ENCODE measurements at regions not wholly inside any gene's neighbourhood (a gene's known extent, or its start where the extent isn't known, plus 50 kb on each side); places are given as distances from the start of the nearest gene placed in this dataset.
A peak's percentile ranks its signal among the peaks of the same experiment; 100 is the strongest.

DNA sequence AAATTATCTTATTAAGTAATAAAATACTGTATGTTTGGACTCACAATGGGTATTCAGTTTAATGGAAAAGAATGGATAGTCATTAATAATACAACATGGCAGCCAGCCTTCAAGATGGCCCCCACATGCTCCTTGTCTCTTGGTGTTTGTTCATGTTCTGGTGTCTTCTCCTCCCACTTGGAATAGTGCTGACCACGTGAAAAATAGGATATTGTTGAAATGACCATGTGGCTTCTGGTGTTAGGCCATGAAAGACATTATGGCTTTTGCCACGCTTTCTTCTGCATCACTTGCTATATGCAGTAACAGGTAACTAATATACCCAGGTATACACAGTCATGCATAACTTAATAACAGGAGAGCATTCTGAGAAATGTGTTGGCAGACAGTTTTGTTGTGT lies 341.0 kb downstream of the KCNJ2 start:
- H3K56ac ChIP-seq (ENCODE audit: extremely low read depth, insufficient read depth, low read length) = no peak overlapping the region
- H3K18ac ChIP-seq (ENCODE audit: low read depth, low read length) = no peak overlapping the region
- H3K27ac ChIP-seq (ENCODE audit: insufficient read depth, low read length) = no peak overlapping the region
- BruUV-seq (replicated peaks) = no TSS peak
- H4K91ac ChIP-seq (ENCODE audit: insufficient read depth, low read depth, low read length) = no peak overlapping the region
- no peak overlapping the region for H2BK5ac ChIP-seq (ENCODE audit: low read depth, low read length, poor library complexity, severe bottlenecking)
- in situ Hi-C loops (cut with MboI; ENCODE audit: low sequenced_read_pairs) (no loop called here), dilution Hi-C loops (cut with HindIII; ENCODE audit: low sequenced_read_pairs, unreplicated experiment) (no loop called here), intact Hi-C loops (cut with micrococcal nuclease) (no loop called here)
- H2AFZ ChIP-seq (replicated peaks; ENCODE audit: low read length, poor library complexity) = no peak overlapping the region
- no peak overlapping the region for H2AK9ac ChIP-seq (replicated peaks; ENCODE audit: low read depth, low read length, poor library complexity)
- H3K4me1 ChIP-seq (ENCODE audit: control insufficient read depth, insufficient read depth, low read length) = no peaks in the 10 kb centered on the region
- H3K4me3 ChIP-seq (ENCODE audit: insufficient read depth, low read depth, low read length) = no peak overlapping the region
- H2AK5ac ChIP-seq (ENCODE audit: low read depth, low read length) = no peak overlapping the region
- TF ChIP-seq RCOR1 (IDR thresholded peaks at IDR 0.05; ENCODE audit: insufficient replicate concordance, low read length) (no peak), BHLHE40 (IDR thresholded peaks at IDR 0.05; ENCODE audit: low read depth, low read length) (no peak), MAFK (IDR thresholded peaks at IDR 0.05; ENCODE audit: low read depth, low read length) (peak; percentile 42), CHD1 (IDR thresholded peaks at IDR 0.05; ENCODE audit: low read depth, low read length) (no peak)
- TF ChIP-seq, protein P1, sequence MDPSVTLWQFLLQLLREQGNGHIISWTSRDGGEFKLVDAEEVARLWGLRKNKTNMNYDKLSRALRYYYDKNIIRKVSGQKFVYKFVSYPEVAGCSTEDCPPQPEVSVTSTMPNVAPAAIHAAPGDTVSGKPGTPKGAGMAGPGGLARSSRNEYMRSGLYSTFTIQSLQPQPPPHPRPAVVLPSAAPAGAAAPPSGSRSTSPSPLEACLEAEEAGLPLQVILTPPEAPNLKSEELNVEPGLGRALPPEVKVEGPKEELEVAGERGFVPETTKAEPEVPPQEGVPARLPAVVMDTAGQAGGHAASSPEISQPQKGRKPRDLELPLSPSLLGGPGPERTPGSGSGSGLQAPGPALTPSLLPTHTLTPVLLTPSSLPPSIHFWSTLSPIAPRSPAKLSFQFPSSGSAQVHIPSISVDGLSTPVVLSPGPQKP (IDR thresholded peaks at IDR 0.05; ENCODE audit: borderline replicate concordance, low read depth, low read length) = no peak
- H3K4ac ChIP-seq (ENCODE audit: low read depth, low read length) = no peak overlapping the region
- H3K79me1 ChIP-seq (ENCODE audit: low read depth in 1 of 2, low read length in 2 of 2) = no peaks in the 10 kb centered on the region
- no peak overlapping the region for H2BK20ac ChIP-seq (ENCODE audit: low read depth, low read length)
- no peak overlapping the region for H2BK120ac ChIP-seq (ENCODE audit: low read depth, low read length)
- H3K4me2 ChIP-seq (ENCODE audit: low read depth, low read length) = no peak overlapping the region
- no peaks in the 10 kb centered on the region for H3K9me3 ChIP-seq (ENCODE audit: control insufficient read depth, insufficient read depth, low read length)
- H3K23ac ChIP-seq (ENCODE audit: low read depth, low read length) = no peak overlapping the region
- H3K14ac ChIP-seq (replicated peaks; ENCODE audit: low read depth, low read length) = no peak overlapping the region
- H3K9me1 ChIP-seq (ENCODE audit: insufficient read depth, low read length) = no peaks in the 10 kb centered on the region
- H4K20me1 ChIP-seq (ENCODE audit: insufficient read depth, low read length) = no peaks in the 10 kb centered on the region
- no peak overlapping the region for H3K9ac ChIP-seq (ENCODE audit: low read depth, low read length)
- H3K27me3 ChIP-seq (ENCODE audit: control insufficient read depth, insufficient read depth, low read length) = no peaks in the 10 kb centered on the region
- no peak overlapping the region for H2BK15ac ChIP-seq (ENCODE audit: low read depth, low read length)
- H4K8ac ChIP-seq (ENCODE audit: low read depth in 2 of 2, low read length in 2 of 2) = no peak overlapping the region
- ChIA-PET POLR2A (ENCODE audit: unreplicated experiment) (no interaction called here), CTCF (no interaction called here)
- ATAC-seq (ENCODE audit: low read depth) = no peak
- H3K36me3 ChIP-seq (ENCODE audit: control insufficient read depth, insufficient read depth, low read length) = no peaks in the 10 kb centered on the region
- no peak for DNase-seq
- no peak overlapping the region for H4K5ac ChIP-seq (ENCODE audit: low read depth, low read length)
- no CpG with 5 or more reads among the region's 2 CpGs for WGBS, 2 experiments (ENCODE audit: extremely low coverage in 2 of 2, insufficient read length in 1 of 2)

Measured in IMR-90 (cell line).